Cardiac muscle cell (in vitro differentiated cells and primary cell): ENCODE measurements at regions not wholly inside any gene's neighbourhood (a gene's known extent, or its start where the extent isn't known, plus 50 kb on each side); places are given as distances from the start of the nearest gene placed in this dataset.

Experiments
- DNase-seq, 2 donors: peaks; one replicate each; pipeline versions ENCODE4 v3.0.0 to v3.0.0-alpha.2; 2010 to 2017; ENCODE audit warnings: low read depth in 1 of 2, low spot score in 1 of 2
- H3K27ac ChIP-seq: fragments of 200-600 bp; sonication (generic); 2 replicates; pipeline ENCODE4 v1.5.1; 2016
- H3K27me3 ChIP-seq: fragments of 200-600 bp; sonication (generic); 2 replicates; pipeline ENCODE4 v1.6.0; 2016; ENCODE audit warnings: control low read depth
- H3K36me3 ChIP-seq: fragments of 200-600 bp; sonication (generic); 2 replicates; pipeline ENCODE4 v1.5.1; 2016; ENCODE audit warnings: control low read depth
- H3K4me1 ChIP-seq: fragments of 200-600 bp; sonication (generic); 2 replicates; pipeline ENCODE4 v1.8.1; 2017; ENCODE audit warnings: low read depth, mild to moderate bottlenecking, mixed run types
- H3K4me3 ChIP-seq: fragments of 200-600 bp; sonication (generic); 2 replicates; pipeline ENCODE4 v1.5.1; 2016; ENCODE audit warnings: mild to moderate bottlenecking
- H3K9me3 ChIP-seq: fragments of 200-600 bp; sonication (generic); 2 replicates; pipeline ENCODE4 v1.5.1; 2017; ENCODE audit warnings: low read depth, mild to moderate bottlenecking, control low read depth
- CTCF ChIP-seq: IDR thresholded peaks from 2 replicates; pipeline ENCODE4 v1.5.1; 2012; ENCODE audit warnings: low read depth, mild to moderate bottlenecking, low read length

- DNase-seq: no peak
- Histone ChIP-seq H3K36me3 (no peaks in the 10 kb centered on the region), H3K4me3 (no peak overlapping the region), H3K4me1 (no peaks in the 10 kb centered on the region), H3K27ac (no peak overlapping the region), H3K27me3 (no peaks in the 10 kb centered on the region), H3K9me3 (no peaks in the 10 kb centered on the region)
- TF ChIP-seq CTCF: no peak
These were observed 302.8 kb downstream of the MATN1 start for GRCh38 chr1:30420519-30421050.

- TF ChIP-seq CTCF: no peak
- Histone ChIP-seq H3K36me3 (no peaks in the 10 kb centered on the region), H3K4me1 (no peaks in the 10 kb centered on the region), H3K27me3 (no peaks in the 10 kb centered on the region), H3K9me3 (no peaks in the 10 kb centered on the region), H3K4me3 (no peak overlapping the region), H3K27ac (no peak overlapping the region)
- DNase-seq: no peak
These were observed 303.6 kb downstream of the MATN1 start for GRCh38 chr1:30419831-30420230.

GRCh38 chr1:30418939-30419720 lies 304.3 kb downstream of the MATN1 start:
- TF ChIP-seq CTCF: no peak
- no peaks in the 10 kb centered on the region for H3K9me3 ChIP-seq
- no peaks in the 10 kb centered on the region for H3K4me1 ChIP-seq
- no peak overlapping the region for H3K27ac ChIP-seq
- H3K27me3 ChIP-seq: no peaks in the 10 kb centered on the region
- DNase-seq: no peak
- no peak overlapping the region for H3K4me3 ChIP-seq
- no peaks in the 10 kb centered on the region for H3K36me3 ChIP-seq

- no peak overlapping the region for H3K27ac ChIP-seq
- H3K27me3 ChIP-seq: no peaks in the 10 kb centered on the region
- H3K36me3 ChIP-seq: no peaks in the 10 kb centered on the region
- no peak for DNase-seq
- no peak for TF ChIP-seq CTCF
- H3K4me3 ChIP-seq: no peak overlapping the region
- peaks cover 5% of the 10 kb centered on the region for H3K4me1 ChIP-seq
- H3K9me3 ChIP-seq: no peaks in the 10 kb centered on the region
These were observed 305.1 kb downstream of the MATN1 start for GRCh38 chr1:30418061-30418938.

GRCh38 chr1:30417701-30418046 lies 305.7 kb downstream of the MATN1 start:
- no peak for DNase-seq
- Histone ChIP-seq H3K4me3 (no peak overlapping the region), H3K4me1 (peaks cover 9% of the 10 kb centered on the region), H3K27ac (no peak overlapping the region), H3K27me3 (no peaks in the 10 kb centered on the region), H3K36me3 (no peaks in the 10 kb centered on the region), H3K9me3 (no peaks in the 10 kb centered on the region)
- no peak for TF ChIP-seq CTCF
